ENCODE measurements at regions not wholly inside any gene's neighbourhood (a gene's known extent, or its start where the extent isn't known, plus 50 kb on each side); places are given as distances from the start of the nearest gene placed in this dataset.

DNA sequence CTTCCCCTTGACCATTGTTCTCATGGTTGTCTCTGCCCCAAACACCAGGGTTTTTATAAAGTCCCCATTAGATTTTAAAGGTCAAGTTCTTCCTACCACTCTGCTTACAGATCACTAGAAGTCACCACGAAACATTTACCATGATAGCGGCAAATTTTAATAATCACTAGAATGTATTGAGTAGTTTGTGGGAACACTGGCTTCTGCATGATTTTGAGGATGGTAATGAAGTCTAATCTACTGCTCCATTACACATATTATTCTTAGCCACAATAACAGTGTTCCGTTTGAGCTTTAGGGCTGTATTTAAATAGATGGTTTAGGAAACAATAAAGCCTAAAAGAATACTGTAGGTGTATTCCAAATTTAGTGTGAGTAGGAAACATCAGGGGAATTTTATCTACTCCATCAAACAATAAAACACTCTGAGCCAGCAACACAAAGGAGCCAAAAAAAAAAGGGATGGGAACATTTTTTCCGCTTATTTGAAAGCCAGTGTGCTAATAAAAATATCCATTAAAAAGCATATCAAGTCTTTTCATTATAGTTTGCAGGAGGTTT is 49.7 kb downstream of the KLF12 start:
- no peak for DNase-seq (ENCODE audit: low read depth)

GRCh38 chr13:74082741-74083160 is 51.5 kb downstream of the KLF12 start:
- DNase-seq (ENCODE audit: low read depth) = no peak

DNA sequence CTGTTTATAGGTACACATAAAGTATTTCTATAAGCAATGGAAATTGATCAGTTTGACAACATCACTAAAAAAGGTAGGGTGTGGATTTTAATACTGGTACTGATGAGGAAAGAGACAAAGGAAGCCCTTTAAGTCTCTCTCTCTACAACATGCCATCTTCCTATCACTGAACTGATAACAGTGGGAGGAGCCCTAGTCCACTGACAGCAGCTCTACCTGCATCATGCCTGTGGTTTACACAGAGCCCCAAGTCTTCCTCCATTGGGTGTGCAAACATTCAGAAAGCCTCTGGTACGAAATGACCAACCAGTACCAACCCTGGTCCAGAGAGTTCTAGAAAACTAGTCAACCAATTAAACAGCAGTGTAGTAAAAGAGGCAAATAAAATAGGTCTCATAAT is 53.4 kb downstream of the KLF12 start:
- no peak for DNase-seq (ENCODE audit: low read depth)

GRCh38 chr13:74077792-74078191 is 56.4 kb downstream of the KLF12 start:
- no peak for DNase-seq (ENCODE audit: low read depth)

DNA sequence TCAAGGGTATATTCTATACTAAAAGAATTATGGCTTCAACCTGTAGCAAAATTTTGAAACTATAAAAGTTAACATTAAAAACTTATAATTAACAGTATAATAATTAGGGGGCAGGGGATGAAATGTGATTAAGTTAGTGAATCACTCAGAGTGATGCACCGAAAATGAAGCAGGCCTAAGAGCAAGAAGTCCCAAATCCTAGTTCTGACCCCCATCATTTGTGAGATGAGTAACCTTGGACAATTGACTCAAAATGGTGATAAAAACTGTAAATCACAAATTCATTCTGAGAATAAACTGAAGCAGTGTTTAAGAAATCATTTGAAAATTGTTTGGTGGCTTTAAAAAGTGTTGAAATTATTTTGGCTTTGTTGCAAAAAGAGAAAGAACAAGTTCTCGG is 56.8 kb downstream of the KLF12 start:
- DNase-seq (ENCODE audit: low read depth) = no peak

DNA sequence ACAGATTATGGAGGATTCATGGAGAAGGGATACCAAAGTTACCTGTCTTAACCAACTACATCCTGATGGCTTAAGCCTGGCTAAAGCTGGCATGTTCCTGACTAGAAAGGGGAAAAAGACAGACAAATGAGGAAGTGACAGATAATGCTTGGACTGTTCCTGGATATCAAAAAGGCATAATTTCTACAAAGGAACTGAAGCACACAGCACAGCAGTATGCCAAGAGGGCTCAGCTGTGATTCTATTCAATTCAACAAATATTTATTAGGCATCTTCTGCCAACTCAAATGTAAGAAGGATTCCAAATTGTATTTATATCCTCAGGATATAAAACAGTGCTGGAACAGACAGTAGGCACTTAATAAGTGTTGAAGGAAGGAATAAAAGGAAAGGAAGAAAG is 59.5 kb downstream of the KLF12 start:
- no peak for DNase-seq (ENCODE audit: low read depth)

GRCh38 chr13:74073274-74073673 is 60.9 kb downstream of the KLF12 start:
- DNase-seq (ENCODE audit: low read depth) = no peak

- DNase-seq (ENCODE audit: low read depth) = no peak
Observed at GRCh38 chr13:74070513-74070912, 63.7 kb downstream of the KLF12 start.

DNA sequence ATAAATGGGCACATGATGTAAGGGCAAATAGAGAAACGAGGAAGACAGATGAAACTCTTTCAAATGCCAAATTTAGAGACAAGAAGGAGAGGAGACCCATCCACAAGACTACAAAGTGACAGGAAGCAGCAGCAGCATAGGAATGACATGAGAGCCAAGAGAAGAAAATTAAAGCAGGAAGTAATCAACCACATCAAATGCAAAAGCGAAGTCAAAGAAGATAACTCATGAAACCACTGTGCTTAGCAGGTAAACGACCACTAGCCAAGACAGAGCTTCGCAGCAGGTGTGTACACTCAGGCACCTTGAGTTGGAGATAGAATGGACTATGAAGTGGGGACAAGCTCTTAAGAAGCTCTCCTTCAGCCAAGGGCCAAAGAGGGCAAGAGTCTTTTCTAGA is 64.1 kb downstream of the KLF12 start:
- DNase-seq (ENCODE audit: low read depth) = no peak

DNA sequence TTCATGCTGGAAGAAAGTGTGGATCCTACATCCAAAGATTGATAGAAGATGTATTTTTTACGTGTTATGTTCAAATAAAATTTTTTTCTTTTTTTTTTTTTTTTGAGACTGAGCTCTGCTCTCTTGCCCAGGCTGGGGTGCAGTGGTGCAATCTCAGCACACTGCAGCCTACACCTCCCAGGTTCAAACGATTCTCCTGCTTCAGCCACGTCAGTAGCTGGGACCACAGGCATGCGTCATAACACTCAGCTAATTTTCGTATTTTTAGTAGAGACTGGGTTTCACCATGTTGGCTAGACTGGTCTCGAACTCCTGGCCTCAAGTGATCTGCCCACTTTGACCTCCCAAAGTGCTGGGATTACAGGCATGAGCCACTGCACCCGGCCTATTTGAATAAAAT is 65.7 kb downstream of the KLF12 start:
- no peak for DNase-seq (ENCODE audit: low read depth)

DNA sequence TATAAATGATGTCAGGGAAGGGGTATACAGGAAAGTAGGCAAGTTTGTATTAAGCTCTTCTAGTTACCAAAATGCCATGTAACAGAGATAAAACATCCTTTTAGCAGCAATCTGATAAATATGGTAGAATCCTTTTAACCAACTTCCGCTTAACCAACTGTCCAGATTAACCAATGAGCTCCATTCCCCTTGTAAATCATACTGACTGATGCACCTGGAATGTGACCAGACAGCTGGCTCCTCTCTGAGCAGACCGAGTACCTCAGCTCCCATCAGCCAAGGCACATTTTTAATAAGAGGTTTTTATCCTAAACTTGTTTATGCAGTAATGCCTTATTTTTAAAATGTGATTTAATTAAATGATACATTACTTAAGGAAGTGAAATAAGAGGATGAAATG is 66.4 kb downstream of the KLF12 start:
- no peak for DNase-seq (ENCODE audit: low read depth)

GRCh38 chr13:74066937-74067336 is 67.3 kb downstream of the KLF12 start:
- DNase-seq (ENCODE audit: low read depth) = no peak

GRCh38 chr13:74064805-74065312 is 69.3 kb downstream of the KLF12 start:
- DNase-seq (ENCODE audit: low read depth) = no peak

- no peak for DNase-seq (ENCODE audit: low read depth)
Observed at GRCh38 chr13:74063533-74064100, 70.6 kb downstream of the KLF12 start.

GRCh38 chr13:74062933-74063332 is 71.3 kb downstream of the KLF12 start:
- peak; percentile 59 for DNase-seq (ENCODE audit: low read depth)

- DNase-seq (ENCODE audit: low read depth) = peak; percentile 27
Observed at GRCh38 chr13:74061926-74062595, 72.1 kb downstream of the KLF12 start.

GRCh38 chr13:74056801-74057542 is 77.2 kb downstream of the KLF12 start:
- no peak for DNase-seq (ENCODE audit: low read depth)

DNA sequence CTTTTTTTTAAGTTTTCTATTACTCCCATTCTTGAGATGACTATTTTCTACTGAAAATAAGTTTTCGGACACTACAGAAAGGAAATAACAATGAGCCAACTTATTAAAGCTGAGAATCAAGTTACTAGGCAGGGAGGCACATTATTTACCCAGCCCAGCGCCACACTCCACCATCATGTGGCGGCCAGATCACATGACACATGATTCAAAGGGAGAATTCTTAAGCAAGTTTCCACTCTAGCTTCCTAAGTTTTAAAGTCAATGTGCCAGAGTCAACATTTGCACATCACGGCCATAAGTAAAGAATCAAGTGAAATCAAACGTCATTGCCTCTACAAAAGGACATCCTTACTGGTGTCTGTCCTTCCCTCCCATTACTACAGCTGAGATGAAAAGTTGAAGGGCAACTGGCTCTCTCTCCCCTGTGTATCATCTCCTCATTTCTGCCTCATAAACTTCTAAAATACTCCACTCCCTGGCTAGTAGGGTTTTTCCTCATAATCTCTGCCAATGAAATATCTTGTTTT is 81.7 kb downstream of the KLF12 start:
- DNase-seq (ENCODE audit: low read depth) = peak; percentile 31

- no peak for DNase-seq (ENCODE audit: low read depth)
Observed at GRCh38 chr13:74048756-74049155, 85.4 kb downstream of the KLF12 start.

DNA sequence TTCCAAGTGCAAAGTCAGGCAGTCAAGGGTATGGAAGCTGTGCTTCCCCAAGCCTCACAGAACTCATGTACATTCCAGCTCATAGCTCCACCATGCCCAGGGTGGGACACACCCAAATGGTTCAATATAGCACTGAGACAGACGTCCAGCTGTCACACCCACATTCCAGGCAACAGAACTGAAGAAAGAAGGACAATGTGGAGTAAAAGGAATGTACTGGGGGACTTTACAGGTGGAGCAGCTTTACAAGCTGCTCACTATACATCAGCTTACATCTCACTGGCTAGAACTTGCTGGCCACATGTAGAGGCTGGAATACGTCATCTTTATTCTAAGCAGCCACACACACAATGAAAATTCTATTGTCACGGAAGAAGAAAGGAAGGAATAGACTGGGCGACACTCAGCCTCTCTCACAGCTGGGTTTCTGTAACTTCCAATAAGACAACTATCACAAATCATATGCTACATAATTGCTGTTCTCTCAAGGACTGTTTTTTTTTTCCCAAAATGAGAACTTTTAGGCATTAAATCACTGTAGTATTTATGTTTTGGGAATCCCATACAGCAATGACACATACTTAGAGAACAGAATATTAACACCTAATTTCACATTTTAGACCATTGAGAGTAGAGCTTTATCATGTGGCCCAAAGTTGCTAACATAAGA is 86.1 kb downstream of the KLF12 start:
- no peak for DNase-seq (ENCODE audit: low read depth)

DNA sequence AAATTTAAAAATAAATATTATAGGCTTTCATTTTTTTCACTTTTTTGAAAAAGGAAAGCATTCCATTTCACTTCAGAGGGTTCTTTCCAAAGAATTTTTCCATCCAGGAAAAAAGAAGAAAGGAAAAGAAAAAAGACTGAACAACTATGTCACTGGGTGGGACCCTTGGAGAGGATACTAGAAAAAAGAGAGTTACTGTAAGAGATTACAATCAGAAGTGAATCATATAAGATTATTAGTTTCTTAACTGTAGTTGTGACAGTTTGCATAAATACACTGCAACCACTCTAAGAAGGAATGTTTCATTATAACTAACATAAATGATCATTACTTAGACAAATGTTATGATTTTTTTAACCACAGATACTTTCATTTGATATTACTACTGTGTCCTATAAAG is 87.8 kb downstream of the KLF12 start:
- DNase-seq (ENCODE audit: low read depth) = no peak

GRCh38 chr13:74045583-74045982 is 88.6 kb downstream of the KLF12 start:
- DNase-seq (ENCODE audit: low read depth) = no peak

Measured in stromal cell of bone marrow (primary cell).